ENCODE measurements at regions not wholly inside any gene's neighbourhood (a gene's known extent, or its start where the extent isn't known, plus 50 kb on each side); places are given as distances from the start of the nearest gene placed in this dataset.

DNA sequence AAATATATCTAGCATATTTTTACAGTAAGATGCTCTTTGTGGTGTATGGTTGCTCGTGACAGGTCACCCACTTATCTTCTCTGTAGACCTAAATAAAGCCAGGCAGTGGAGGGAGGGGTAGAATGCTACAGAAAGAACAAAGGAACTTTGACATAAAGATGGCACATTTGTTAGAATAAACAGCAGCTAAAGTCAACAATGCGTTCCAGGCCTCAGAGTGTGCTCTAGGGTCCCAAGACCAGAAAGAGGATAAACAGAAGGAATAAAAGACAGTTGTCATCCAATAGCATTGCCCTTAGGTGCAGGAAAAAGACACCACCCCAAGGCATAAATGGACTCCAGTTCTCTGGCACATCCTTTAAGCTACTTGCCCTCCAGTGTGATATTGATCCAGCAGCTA, 523.0 kb upstream of the CDH11 start:
- DNase-seq (ENCODE audit: low spot score): no peak

DNA sequence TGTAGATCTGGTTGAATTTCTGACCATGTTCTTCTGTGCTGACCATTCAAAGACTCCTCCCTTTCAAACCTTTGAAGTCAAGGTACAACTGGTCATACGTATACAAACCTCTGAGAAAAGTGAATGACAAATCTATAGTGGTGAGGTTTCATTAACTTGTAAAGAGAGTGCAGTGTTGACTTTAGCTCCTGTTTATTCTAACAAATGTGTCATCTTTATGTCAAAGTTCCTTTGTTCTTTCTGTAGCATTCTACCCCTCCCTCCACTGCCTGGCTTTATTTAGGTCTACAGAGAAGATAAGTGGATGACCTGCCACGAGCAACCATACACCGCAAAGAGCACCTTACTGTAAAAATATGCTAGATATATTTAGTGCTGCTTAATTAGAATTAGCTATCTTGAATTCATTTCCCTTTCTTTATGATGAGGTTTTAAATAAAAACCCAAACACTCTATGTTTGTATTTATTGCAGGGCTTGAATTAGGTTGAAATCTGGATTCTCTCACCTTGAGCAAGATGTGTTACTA, 520.0 kb upstream of the CDH11 start:
- TF ChIP-seq CTCF (IDR thresholded peaks at IDR 0.05; ENCODE audit: extremely low read depth, missing control alignments): no peak
- DNase-seq (ENCODE audit: low spot score): no peak

More for the DNA sequence above, 523.0 kb upstream of the CDH11 start:
- no peak for TF ChIP-seq CTCF (IDR thresholded peaks at IDR 0.05; ENCODE audit: extremely low read depth, missing control alignments)

GRCh38 chr16:65641049-65641761, 519.3 kb upstream of the CDH11 start:
- DNase-seq (ENCODE audit: low spot score): no peak
- TF ChIP-seq CTCF (IDR thresholded peaks at IDR 0.05; ENCODE audit: extremely low read depth, missing control alignments): no peak

- no peak for DNase-seq (ENCODE audit: low spot score)
- no peak for TF ChIP-seq CTCF (IDR thresholded peaks at IDR 0.05; ENCODE audit: extremely low read depth, missing control alignments)
These were observed 513.0 kb upstream of the CDH11 start for GRCh38 chr16:65634833-65635232.

DNA sequence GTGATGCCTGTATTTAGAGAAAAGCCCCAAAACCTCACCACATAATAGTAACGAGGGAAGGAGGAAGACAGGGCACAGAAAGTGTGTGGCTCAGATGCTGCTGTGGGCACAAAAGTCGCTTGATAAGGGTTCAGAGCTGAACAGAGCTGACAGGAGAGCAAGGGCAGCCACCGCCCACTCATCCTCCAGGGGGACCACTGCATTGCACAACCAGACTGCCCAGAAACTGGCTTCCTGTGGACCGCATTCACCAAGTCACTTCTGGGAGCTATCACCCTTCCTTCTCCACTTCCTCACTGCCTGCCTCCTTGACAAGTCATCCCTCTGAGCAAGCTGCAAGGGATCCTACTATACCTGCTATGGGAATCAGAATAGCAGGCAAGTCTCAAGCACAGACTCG, 512.4 kb upstream of the CDH11 start:
- no peak for TF ChIP-seq CTCF (IDR thresholded peaks at IDR 0.05; ENCODE audit: extremely low read depth, missing control alignments)
- no peak for DNase-seq (ENCODE audit: low spot score)

- DNase-seq (ENCODE audit: low spot score): no peak
- no peak for TF ChIP-seq CTCF (IDR thresholded peaks at IDR 0.05; ENCODE audit: extremely low read depth, missing control alignments)
These were observed 502.8 kb upstream of the CDH11 start for GRCh38 chr16:65624666-65625065.

- DNase-seq (ENCODE audit: low spot score): no peak
- TF ChIP-seq CTCF (IDR thresholded peaks at IDR 0.05; ENCODE audit: extremely low read depth, missing control alignments): no peak
These were observed 502.4 kb upstream of the CDH11 start for GRCh38 chr16:65624229-65624628.
